C1 segment of cervical spinal cord (tissue), 14 donors: ENCODE measurements at regions not wholly inside any gene's neighbourhood (a gene's known extent, or its start where the extent isn't known, plus 50 kb on each side); places are given as distances from the start of the nearest gene placed in this dataset.
"Not testable (repeated sequence)": the region's sequence is repeated elsewhere in the genome, so short reads cannot be mapped to it uniquely, and the experiment has no call there.

ENCODE experiments used
- DNase-seq, 14 donors: peaks; one replicate each; lab custom pipeline; 2025; lab: John Stamatoyannopoulos, UW

DNA sequence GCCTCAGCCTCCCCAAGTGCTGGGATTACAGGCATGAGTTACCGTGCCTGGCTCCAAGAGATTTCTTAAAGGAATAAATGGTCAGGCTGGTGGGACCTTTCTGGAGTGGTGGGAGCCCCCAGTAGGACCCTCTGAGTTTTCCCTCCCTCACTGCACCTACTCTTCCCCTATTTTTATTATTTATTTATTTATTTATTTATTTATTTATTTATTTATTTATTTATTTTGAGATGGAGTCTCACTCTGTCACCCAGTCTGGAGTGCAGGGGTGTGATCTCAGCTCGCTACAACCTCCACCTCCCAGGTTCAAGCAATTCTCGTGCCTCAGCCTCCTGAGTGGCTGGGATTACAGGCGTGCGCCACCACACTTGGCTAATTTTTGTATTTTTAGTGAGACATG is 678.2 kb downstream of the TYW1 start:
- not testable (repeated sequence) for DNase-seq

DNA sequence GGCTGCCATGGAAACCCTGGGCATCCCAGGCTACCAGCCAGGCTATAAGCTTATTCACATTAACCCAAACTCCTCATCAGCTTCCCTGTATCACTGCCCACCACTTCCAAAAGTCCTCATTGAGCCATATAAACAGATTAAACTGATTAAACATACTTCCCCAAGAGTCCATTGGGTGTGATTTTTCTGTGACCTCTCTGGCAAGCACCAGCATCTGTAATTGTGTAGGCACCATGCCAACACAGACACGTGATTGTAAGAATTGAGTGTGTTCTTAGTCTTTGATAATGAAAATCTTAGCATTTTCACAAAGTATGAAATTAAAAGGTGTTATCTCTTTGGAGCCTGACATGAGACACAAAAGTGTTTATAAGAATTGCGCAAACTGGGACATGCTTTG is 679.3 kb downstream of the TYW1 start:
- no peak for DNase-seq

GRCh38 chr7:67678419-67678818 is 681.8 kb downstream of the TYW1 start:
- no peak for DNase-seq

DNA sequence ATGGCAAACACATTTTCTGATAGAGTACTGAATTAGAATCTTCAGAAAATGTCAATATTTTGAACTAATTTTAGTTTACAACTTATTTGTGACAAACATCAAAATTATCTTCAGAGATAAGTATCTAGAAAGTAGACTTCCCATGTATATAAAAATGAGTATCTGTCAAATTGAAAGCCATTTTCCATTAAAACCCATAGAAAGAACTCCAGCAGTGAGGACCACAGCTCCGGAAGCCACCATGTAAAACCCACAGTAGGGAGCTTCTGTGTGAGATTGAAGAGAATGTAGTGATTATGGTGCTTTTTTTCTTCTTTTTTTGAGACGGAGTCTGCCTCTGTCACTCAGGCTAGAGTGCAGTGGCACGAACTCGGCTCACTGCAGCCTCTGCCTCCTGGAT is 687.0 kb downstream of the TYW1 start:
- DNase-seq: no peak

GRCh38 chr7:67690700-67691099 is 694.1 kb downstream of the TYW1 start:
- no peak for DNase-seq

- no peak for DNase-seq
These were observed 695.8 kb downstream of the TYW1 start for GRCh38 chr7:67692425-67692824.

DNA sequence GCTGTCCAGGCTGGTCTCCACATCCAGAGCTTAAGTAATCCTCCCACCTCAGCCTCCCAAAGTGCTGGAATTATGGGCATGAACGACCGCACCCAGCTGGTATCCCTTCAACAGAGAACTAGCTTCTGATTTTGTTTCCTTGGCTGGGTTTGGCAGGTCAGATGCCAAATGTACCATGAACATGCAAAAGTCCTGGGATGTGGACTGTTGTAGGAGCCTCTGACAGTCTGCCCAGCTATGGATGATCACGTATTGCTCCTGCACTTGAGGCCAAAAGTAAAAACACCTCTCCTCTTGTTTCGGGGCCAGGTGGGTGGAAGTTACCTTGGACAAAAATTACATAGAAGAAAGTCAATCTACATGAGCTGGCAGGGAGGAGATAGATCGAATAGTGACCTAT is 699.5 kb downstream of the TYW1 start:
- no peak for DNase-seq

DNA sequence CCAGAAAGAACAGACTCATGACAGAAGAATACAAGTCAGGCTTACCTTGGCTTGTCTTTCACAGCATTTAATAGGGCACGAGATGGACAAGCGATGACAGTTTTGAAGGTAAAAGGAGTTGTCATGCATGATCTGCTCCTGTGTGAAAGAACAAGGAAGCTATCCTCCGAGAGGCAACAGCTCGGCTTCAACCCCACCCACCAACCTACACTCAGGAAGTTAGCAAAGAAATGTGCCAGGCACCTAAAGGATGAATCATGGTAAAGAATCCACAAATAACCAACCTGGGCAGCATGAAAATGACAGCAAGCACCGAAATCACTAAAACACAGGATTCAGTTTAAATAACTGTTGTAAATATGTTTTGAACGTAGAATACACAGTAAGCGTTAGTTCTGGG is 700.2 kb downstream of the TYW1 start:
- DNase-seq: no peak

DNA sequence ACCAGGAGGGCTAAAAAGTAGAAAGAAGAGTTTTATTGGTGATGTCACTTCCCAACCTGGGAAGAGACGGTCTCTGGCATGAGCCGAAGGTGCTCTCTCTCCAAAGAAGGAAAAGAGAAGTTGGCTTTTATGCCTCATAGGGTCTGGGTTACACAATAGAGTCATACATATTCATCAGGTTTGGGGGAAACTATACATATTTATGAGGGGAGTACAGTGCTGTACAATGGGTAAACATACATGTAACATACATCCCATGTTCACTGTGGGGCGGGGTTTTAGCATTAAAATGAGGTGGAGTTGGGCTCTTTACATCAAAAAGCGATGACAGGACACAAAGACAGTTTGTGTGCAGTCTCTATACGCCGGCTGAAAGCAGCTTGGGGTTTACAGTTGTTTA is 701.7 kb downstream of the TYW1 start:
- DNase-seq: no peak

GRCh38 chr7:67705850-67706249 is 709.2 kb downstream of the TYW1 start:
- no peak for DNase-seq

- no peak for DNase-seq
These were observed 715.1 kb downstream of the TYW1 start for GRCh38 chr7:67711706-67712105.

DNA sequence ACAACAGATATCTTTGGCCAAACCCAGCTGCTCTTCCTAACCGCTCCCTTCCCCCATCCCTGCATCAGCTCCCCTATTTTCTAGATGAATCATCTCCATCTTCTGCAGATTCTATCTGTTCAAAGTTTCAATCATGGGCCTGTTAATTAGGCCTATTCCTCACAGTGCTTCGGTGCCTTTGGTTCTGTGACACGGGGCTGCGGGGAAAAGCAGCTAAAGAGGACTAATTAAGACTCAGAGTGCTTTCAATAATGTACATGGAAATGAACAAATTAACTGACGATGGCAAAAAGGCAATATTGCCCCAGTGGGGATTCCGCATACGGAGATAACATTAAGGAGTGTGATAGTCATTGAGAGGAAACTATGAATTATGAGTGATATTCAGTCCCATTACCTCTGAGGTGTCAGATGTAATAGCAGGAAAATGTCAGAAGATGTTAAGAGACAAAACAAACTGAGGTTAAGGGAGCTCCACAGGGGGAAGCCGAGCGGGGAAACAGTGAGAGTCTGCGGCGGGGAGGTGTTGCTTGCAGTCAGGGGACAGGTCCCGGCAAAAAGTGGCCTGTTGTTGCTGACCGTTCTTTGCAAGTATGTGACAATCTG is 716.9 kb downstream of the TYW1 start:
- DNase-seq: no peak

DNA sequence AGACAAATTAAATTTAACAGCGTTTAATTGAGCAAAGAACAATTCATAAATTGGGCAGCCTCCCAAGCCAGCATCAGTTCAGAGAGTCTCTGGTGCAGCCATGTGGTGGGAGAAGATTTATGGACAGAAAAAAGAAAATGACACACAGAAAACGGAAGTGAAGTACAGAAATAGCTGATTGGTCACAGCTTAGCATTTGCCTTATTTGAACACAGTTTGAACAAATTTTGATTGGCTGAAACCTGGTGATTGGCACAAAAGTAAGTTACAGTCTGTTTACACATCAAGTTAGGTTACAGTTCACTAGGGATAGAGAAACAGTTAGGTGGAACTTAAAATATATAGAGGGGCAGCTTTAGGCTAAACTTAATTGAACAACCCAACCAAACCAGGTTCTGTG is 720.1 kb downstream of the TYW1 start:
- DNase-seq: no peak

DNA sequence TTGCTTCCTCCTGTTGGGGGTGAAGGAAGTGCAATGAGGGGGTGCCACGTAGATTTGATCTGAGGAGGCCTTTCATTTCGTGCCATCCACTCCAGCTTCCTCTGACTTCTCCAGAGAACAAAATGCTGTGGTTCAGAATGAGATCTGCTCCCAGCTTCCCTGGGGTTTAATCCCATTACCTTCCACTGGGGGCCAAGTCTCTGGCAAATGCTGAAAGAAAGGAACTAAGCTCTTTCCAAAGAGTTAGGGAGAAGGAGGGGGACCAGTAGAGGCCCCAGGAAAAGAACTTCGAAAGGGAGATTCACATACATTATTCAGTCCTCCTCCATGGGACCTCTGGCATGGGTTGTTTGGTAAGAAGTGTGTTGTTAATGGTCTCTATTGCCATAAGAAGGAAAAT is 727.0 kb downstream of the TYW1 start:
- DNase-seq: no peak

DNA sequence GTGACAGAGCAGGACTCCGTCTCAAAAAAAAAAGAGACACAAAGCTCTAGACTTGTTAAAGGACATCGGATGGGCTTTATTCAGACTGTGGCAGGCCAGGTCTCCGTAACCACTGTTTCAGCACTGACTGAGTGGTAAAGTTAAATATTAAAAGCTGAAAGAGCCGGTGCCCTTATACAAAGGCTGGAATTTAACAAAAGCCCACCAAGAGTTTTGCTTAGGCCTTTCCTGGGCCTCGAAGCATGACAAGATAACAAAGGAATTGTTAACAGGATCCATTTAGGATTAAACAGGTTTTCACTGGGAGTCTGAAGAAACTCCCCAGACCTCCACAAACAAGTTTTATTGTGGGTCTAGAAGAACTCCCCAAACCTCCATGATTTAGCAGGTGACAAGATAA is 727.8 kb downstream of the TYW1 start:
- DNase-seq: no peak

DNA sequence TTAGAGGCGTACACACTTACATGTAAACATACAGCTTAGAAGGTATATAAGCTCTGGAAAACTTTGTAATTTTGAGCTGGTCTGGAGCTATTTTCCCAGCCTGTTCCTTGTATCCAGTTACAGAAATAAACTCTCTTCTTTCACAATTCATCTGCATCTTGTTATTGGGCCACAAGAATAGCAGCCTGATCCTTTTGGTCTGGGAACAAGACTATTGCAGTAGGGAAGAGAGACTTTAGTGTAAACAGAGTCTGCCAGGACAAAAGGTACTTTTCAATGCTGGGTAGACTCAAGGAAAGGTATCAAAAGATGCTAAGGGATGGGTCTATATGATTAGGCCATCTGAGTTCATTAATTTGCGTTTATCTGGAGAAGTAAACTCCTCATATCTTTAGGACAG is 728.3 kb downstream of the TYW1 start:
- no peak for DNase-seq

GRCh38 chr7:67725423-67725822 is 728.8 kb downstream of the TYW1 start:
- no peak for DNase-seq

DNA sequence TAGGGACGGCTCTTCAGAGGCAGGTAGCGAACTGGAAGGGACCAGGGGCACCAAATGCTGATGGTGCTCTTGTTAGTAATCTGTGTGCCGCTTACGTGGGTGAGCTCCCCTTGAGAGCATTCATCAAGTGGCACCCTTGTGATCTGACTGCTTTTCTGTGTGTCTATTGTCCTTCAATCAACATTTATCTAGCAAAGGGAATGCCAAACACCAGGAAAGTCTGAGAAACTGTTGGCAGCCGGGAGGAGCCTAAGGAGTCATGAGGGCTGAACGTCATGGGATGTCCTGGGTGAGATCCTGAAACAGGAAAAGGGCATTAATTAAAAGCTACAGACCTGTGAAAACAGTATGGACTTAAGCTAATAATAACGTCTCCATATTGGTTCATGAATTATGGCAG is 733.1 kb downstream of the TYW1 start:
- DNase-seq: no peak

- DNase-seq: no peak
These were observed 735.1 kb downstream of the TYW1 start for GRCh38 chr7:67731704-67732103.

DNA sequence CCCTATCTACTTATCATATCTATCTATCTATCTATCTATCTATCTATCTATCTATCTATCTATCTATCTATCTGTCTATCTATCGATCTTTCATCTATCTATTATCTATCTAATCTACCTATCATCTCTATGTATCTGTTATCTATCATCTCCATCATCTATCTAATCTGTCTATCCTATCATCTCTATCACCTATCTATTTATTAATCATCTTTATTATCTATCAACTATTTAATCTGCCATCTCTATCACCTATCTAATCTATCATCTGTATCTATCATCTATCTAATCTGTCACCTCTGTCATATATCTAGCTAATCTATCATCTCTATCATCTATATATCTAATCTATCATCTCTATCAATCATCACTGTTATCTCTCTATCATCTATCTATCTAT is 736.3 kb downstream of the TYW1 start:
- DNase-seq: no peak

- no peak for DNase-seq
These were observed 741.5 kb downstream of the TYW1 start for GRCh38 chr7:67738145-67738544.

DNA sequence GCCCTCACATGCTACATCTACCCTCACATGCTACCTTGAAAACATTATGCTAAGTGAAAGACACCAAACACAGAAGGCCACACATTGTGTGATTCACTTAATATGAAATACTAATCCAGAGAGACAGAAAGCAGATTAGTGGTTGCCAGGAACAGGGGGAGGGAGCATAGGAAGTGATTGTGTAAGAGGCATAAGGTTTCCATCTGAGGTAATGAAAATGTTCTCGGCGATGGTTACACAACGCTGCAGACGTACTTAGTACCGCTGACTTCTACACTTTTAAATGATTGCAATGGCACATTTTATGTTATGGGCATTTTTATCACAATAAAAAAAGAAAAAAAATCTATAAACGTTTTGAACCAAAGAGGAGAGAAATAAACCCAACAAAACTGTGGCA is 742.3 kb downstream of the TYW1 start:
- no peak for DNase-seq

- no peak for DNase-seq
These were observed 746.9 kb downstream of the TYW1 start for GRCh38 chr7:67743501-67743900.

GRCh38 chr7:67752227-67752626 is 755.6 kb downstream of the TYW1 start:
- DNase-seq: no peak

DNA sequence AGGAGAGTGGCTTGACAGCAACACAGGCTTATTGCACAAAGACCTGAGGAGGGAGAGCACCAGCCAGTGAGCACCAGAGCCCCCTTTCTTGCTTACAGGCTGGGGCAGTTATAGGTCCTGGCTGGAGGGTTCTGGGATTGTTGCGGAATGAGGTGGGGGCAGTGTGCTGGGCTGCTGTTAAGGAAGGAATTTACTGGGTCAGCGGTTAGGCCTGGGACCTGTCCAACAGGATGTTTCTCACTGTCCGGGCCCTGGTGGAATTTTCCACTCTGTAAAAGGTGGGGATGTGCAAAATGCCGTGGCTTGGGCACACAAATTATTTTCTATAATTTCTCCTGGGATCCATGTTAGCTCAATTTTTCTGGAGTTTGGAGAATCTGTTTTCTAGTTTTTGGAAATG is 757.3 kb downstream of the TYW1 start:
- no peak for DNase-seq
